ENCODE measurements at regions not wholly inside any gene's neighbourhood (a gene's known extent, or its start where the extent isn't known, plus 50 kb on each side); places are given as distances from the start of the nearest gene placed in this dataset.

- DNase-seq = no peak
These were observed 72.3 kb upstream of the CCDC196 start for GRCh38 chr14:66413901-66414300.

GRCh38 chr14:66414511-66414910, 71.7 kb upstream of the CCDC196 start:
- no peak for DNase-seq

GRCh38 chr14:66420251-66421006, 65.7 kb upstream of the CCDC196 start:
- no peak for DNase-seq

- DNase-seq = no peak
These were observed 63.9 kb upstream of the CCDC196 start for GRCh38 chr14:66421990-66422946.

- DNase-seq = no peak
These were observed 60.8 kb upstream of the CCDC196 start for GRCh38 chr14:66425402-66425801.

GRCh38 chr14:66426451-66426850, 59.7 kb upstream of the CCDC196 start:
- no peak for DNase-seq

GRCh38 chr14:66432334-66432733, 53.8 kb upstream of the CCDC196 start:
- DNase-seq = no peak

GRCh38 chr14:66434464-66434863, 51.7 kb upstream of the CCDC196 start:
- DNase-seq = no peak

- no peak for DNase-seq
These were observed 50.5 kb upstream of the CCDC196 start for GRCh38 chr14:66435683-66436082.
